Pancreas (tissue), 10 donors: ENCODE measurements at regions not wholly inside any gene's neighbourhood (a gene's known extent, or its start where the extent isn't known, plus 50 kb on each side); places are given as distances from the start of the nearest gene placed in this dataset.

Source experiments
- ATAC-seq, 4 donors: fragments of 200-7000 bp; cut with Tn5 transposase; one replicate each; pipeline versions ENCODE4 v1.8.0 to v1.9.1; 2020; ENCODE audit warnings: mild to moderate bottlenecking in 4 of 4, moderate library complexity in 4 of 4
- DNase-seq, 6 donors: peaks; one replicate each; pipeline ENCODE4 v3.0.0-alpha.2; 2020
- FAIRE-seq: peaks from 2 replicates; lab custom pipeline; 2012; peaks lifted over from hg19 to GRCh38; lab: Jason Lieb, UNC
- H3K27ac ChIP-seq, 4 donors: fragments of 200-600 bp; sonication (generic); 1 replicate in 3 of 4; 2 replicates in 1 of 4; pipeline versions ENCODE4 v1.5.0 to v1.8.0; 2020
- H3K27me3 ChIP-seq, 4 donors: fragments of 200-600 bp; one replicate each; pipeline ENCODE4 v1.8.0; 2021
- H3K36me3 ChIP-seq, 3 donors: fragments of 200-600 bp; sonication (generic) in 1 of 3; one replicate each; pipeline versions ENCODE4 v1.5.0 to v1.8.0; 2020 to 2021
- H3K4me1 ChIP-seq, 3 donors: fragments of 200-600 bp; one replicate each; pipeline ENCODE4 v1.8.0; 2021
- H3K4me3 ChIP-seq, 4 donors: fragments of 200-600 bp; sonication (generic) in 2 of 4; one replicate each; pipeline versions ENCODE4 v1.5.0 to v1.8.0; 2020 to 2021
- H3K9me3 ChIP-seq, 4 donors: fragments of 200-600 bp; one replicate each; pipeline ENCODE4 v1.8.0; 2021
- WGBS, 2 donors: extraction: QIAGEN DNeasy Blood & Tissue Kit; methylation state at CpG; one replicate each; pipeline ENCODE4 v1.1.7; 2013; 5-methylcytosine and 5-hydroxymethylcytosine counted together
- intact Hi-C, 3 donors: fragments of 100-400 bp; cut with DNase I; formaldehyde crosslinking; loops; one replicate each; pipeline versions ENCODE4 v1.11.1 to v1.14.2; 2022
- TF ChIP-seq, protein P1 (sequence below), 4 donors: fragments of 200-600 bp; sonication (generic) in 3 of 4; IDR thresholded peaks; one replicate each; pipeline versions ENCODE4 v1.5.0 to v1.8.0; 2021; ENCODE audit warnings: antibody characterized with exemption in 4 of 4
- donor health status: healthy with polysubstance abuse.
- donor health status: DM: no; HTN: no; CAD: no; lungs with moderate emphysema.
- donor health status: DM: no; HTN: no; CAD: no.
- donor health status: control.
- donor health status: control.
- donor health status: Bipolar disorder and iron deficiency.
- donor health status: DM: yes; HTN: yes; CAD: no.
- donor health status: DM: no; HTN: no; CAD: no.
- donor health status: DM: no; HTN: no; CAD: no.
- donor health status: DM: yes; HTN: yes; CAD: no.

DNA sequence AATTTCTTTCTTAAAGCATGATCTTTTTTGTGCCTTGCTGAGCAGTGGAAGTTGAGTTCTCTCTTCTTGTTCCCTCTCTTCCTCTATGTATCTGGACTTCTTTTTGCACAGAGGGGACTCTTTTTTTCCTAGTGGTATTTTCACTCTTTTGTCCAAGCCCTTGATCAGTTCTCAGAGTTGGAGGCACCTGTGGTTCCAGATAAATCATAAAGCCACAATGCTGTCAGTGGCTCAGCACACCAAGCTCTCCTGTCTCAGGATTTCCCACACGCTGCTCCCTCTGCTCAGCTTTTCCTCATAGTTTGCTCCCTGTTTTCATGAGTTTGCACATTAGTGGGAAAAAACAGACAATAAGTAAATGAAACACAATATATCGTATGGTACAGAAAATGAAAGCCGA lies 110.3 kb upstream of the ZNF608 start:
- 95 to 99% methylated on average over 3 of the region's 3 CpGs for WGBS, 2 donors
- no peak for FAIRE-seq

GRCh38 chr5:124858612-124859011 lies 112.2 kb upstream of the ZNF608 start:
- Histone ChIP-seq H3K4me1 (no peaks in the 10 kb centered on the region), H3K27me3 (no peaks in the 10 kb centered on the region), H3K27ac (no peak overlapping the region), H3K36me3 (no peaks in the 10 kb centered on the region), H3K9me3 (no peaks in the 10 kb centered on the region), H3K4me3 (no peak overlapping the region)
- no peak for DNase-seq
- FAIRE-seq, result no peak
- TF ChIP-seq, protein P1, sequence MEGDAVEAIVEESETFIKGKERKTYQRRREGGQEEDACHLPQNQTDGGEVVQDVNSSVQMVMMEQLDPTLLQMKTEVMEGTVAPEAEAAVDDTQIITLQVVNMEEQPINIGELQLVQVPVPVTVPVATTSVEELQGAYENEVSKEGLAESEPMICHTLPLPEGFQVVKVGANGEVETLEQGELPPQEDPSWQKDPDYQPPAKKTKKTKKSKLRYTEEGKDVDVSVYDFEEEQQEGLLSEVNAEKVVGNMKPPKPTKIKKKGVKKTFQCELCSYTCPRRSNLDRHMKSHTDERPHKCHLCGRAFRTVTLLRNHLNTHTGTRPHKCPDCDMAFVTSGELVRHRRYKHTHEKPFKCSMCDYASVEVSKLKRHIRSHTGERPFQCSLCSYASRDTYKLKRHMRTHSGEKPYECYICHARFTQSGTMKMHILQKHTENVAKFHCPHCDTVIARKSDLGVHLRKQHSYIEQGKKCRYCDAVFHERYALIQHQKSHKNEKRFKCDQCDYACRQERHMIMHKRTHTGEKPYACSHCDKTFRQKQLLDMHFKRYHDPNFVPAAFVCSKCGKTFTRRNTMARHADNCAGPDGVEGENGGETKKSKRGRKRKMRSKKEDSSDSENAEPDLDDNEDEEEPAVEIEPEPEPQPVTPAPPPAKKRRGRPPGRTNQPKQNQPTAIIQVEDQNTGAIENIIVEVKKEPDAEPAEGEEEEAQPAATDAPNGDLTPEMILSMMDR (IDR thresholded peaks at IDR 0.05), result no peak
- intact Hi-C loops, result no loop called here
- WGBS, 2 donors, result 80 to 85% methylated on average over 2 of the region's 2 CpGs
- ATAC-seq, result peak in 3 of 4 donors; percentile 18 to 79 (median 28)

More for the DNA sequence above, 110.3 kb upstream of the ZNF608 start:
- Histone ChIP-seq H3K9me3 (no peaks in the 10 kb centered on the region), H3K27me3 (no peaks in the 10 kb centered on the region), H3K36me3 (no peaks in the 10 kb centered on the region), H3K4me3 (no peak overlapping the region), H3K4me1 (no peaks in the 10 kb centered on the region), H3K27ac (no peak overlapping the region)
- ATAC-seq (no peak), DNase-seq (no peak)
- intact Hi-C loops, result no loop called here
- TF ChIP-seq, protein P1 (IDR thresholded peaks at IDR 0.05), result no peak

DNA sequence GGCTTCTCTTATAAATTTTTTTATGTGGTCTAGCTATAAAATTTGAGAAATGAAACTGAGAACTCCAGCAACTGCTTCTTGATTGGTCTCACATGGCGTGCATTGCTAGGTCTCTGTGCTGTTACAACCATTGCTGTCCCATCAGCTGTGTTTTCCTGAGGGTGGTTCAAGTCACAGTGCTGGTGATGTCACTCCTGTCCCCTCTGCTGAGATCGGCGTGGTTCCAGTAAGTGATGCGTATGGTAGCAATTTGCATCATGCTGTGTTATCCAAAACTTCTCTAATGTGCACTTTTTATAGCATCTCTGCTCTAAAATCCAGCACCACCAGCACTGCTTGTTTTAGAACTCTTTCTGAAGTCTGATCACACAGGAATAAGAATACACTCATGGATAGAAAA lies 112.6 kb upstream of the ZNF608 start:
- no peak overlapping the region for H3K27ac ChIP-seq
- intact Hi-C loops, result no loop called here
- WGBS, 2 donors, result 90 to 95% methylated on average over 4 of the region's 4 CpGs
- ATAC-seq, result peak in 2 of 4 donors; percentile 62
- no peaks in the 10 kb centered on the region for H3K4me1 ChIP-seq
- H3K36me3 ChIP-seq, result no peaks in the 10 kb centered on the region
- no peak for DNase-seq
- H3K27me3 ChIP-seq, result no peaks in the 10 kb centered on the region
- no peaks in the 10 kb centered on the region for H3K9me3 ChIP-seq
- TF ChIP-seq, protein P1 (IDR thresholded peaks at IDR 0.05), result no peak
- no peak overlapping the region for H3K4me3 ChIP-seq
- no peak for FAIRE-seq

GRCh38 chr5:124859556-124860290 lies 113.3 kb upstream of the ZNF608 start:
- Histone ChIP-seq H3K4me1 (no peaks in the 10 kb centered on the region), H3K27ac (no peak overlapping the region), H3K27me3 (no peaks in the 10 kb centered on the region), H3K36me3 (no peaks in the 10 kb centered on the region), H3K4me3 (no peak overlapping the region), H3K9me3 (no peaks in the 10 kb centered on the region)
- TF ChIP-seq, protein P1 (IDR thresholded peaks at IDR 0.05), result no peak
- WGBS, 2 donors, result 80 to 82% methylated on average over 3 of the region's 3 CpGs
- intact Hi-C loops, result no loop called here
- ATAC-seq (no peak), DNase-seq (no peak), FAIRE-seq (no peak)

- Histone ChIP-seq H3K4me3 (no peak overlapping the region), H3K36me3 (no peaks in the 10 kb centered on the region), H3K27me3 (no peaks in the 10 kb centered on the region), H3K9me3 (no peaks in the 10 kb centered on the region), H3K4me1 (no peaks in the 10 kb centered on the region), H3K27ac (no peak overlapping the region)
- TF ChIP-seq, protein P1 (IDR thresholded peaks at IDR 0.05), result no peak
- FAIRE-seq (no peak), ATAC-seq (no peak), DNase-seq (no peak)
- 89 to 92% methylated on average over 4 of the region's 4 CpGs for WGBS, 2 donors
- intact Hi-C loops, result no loop called here
Measured at GRCh38 chr5:124860291-124860655, 113.8 kb upstream of the ZNF608 start.
